NCI-H446 (cell line): ENCODE measurements at regions not wholly inside any gene's neighbourhood (a gene's known extent, or its start where the extent isn't known, plus 50 kb on each side); places are given as distances from the start of the nearest gene placed in this dataset.

ENCODE experiments used
- DNase-seq, 2 experiments: peaks; one replicate each; lab custom pipeline; 2025; lab: John Stamatoyannopoulos, UW

DNA sequence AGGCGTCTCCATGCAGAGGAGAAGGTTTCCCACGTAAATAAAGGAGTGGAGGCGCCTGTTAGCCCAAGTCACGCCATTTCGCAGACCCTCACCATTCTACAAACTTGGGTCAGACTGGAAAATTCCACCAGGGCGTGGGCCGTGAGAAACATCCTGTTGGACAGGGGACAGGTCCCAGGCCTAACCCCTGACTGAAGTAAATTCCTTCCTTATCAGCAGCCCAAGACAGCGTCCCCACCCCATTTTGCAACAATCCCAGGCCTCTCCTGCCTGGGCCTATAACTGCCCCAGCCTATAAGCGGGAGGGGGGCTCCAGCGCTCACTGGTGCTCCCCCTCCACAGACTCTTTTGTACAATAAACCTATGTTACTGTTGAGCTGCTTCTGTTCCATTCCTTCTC is 57.3 kb upstream of the CBLN2 start:
- DNase-seq: no peak
